H1 (cell line): ENCODE measurements at regions not wholly inside any gene's neighbourhood (a gene's known extent, or its start where the extent isn't known, plus 50 kb on each side); places are given as distances from the start of the nearest gene placed in this dataset.
A peak's percentile ranks its signal among the peaks of the same experiment; 100 is the strongest.

ENCODE experiments used
- CTCF ChIA-PET: fragments of 300-600 bp; sonication (Branson Sonifier 250); formaldehyde crosslinking; loops from one replicate; lab custom pipeline; 2021; ENCODE audit not compliant: partially characterized antibody; lab: Charles Lee
- POLR2A ChIA-PET: fragments of 300-600 bp; sonication (Branson Sonifier 250); formaldehyde crosslinking; loops from one replicate; lab custom pipeline; 2021; ENCODE audit warnings: inconsistent platforms; ENCODE audit not compliant: partially characterized antibody; lab: Charles Lee
- DNase-seq, 2 experiments: peaks; one replicate each; pipeline versions ENCODE4 v3.0.0 to v3.0.0-alpha.2; 2010 to 2022; ENCODE audit warnings: low spot score in 2 of 2, low read depth in 1 of 2, mixed read lengths in 1 of 2
- FAIRE-seq: peaks from 2 replicates; lab custom pipeline; 2011; peaks lifted over from hg19 to GRCh38; lab: Jason Lieb, UNC
- H2AFZ ChIP-seq: 2 replicates; pipeline ENCODE4 v1.8.1; 2012; ENCODE audit warnings: low read length, inconsistent platforms
- H2AK5ac ChIP-seq: 2 replicates; pipeline ENCODE4 v1.6.1; 2013; ENCODE audit warnings: low read depth, low read length
- H2BK120ac ChIP-seq: replicated peaks from 2 replicates; pipeline ENCODE3; 2013; ENCODE audit warnings: low read depth, low read length, inconsistent platforms
- H2BK12ac ChIP-seq: 2 replicates; pipeline ENCODE4 v1.6.1; 2013; ENCODE audit warnings: low read depth, low read length
- H2BK15ac ChIP-seq: 2 replicates; pipeline ENCODE4 v1.6.1; 2013; ENCODE audit warnings: low read length
- H2BK20ac ChIP-seq: 2 replicates; pipeline ENCODE4 v1.6.1; 2013; ENCODE audit warnings: low read length
- H2BK5ac ChIP-seq: 2 replicates; pipeline ENCODE4 v1.6.1; 2013; ENCODE audit warnings: low read depth, low read length
- H3K14ac ChIP-seq: 2 replicates; pipeline ENCODE4 v1.6.1; 2013; ENCODE audit warnings: inconsistent platforms; ENCODE audit not compliant: insufficient read length
- H3K18ac ChIP-seq: 2 replicates; pipeline ENCODE4 v1.6.1; 2013; ENCODE audit warnings: low read length; ENCODE audit errors: extremely low read depth
- H3K23ac ChIP-seq: 2 replicates; pipeline ENCODE4 v1.6.1; 2013; ENCODE audit warnings: inconsistent platforms; ENCODE audit not compliant: insufficient read length
- H3K23me2 ChIP-seq: 2 replicates; pipeline ENCODE4 v1.6.1; 2013; ENCODE audit warnings: low read depth, low read length
- H3K27ac ChIP-seq: 2 replicates; pipeline ENCODE4 v1.6.1; 2011; ENCODE audit warnings: low read depth, low read length, inconsistent platforms
- H3K27me3 ChIP-seq, 4 experiments: replicated peaks in 1 of 4; 1 replicate in 1 of 4; 2 replicates in 3 of 4; pipeline versions ENCODE4 v1.6.1 to v1.8.1; 2011 to 2013; ENCODE audit warnings: low read length in 3 of 4, mild to moderate bottlenecking in 3 of 4, inconsistent platforms in 2 of 4, mixed read lengths in 2 of 4, moderate library complexity in 1 of 4; ENCODE audit not compliant: control insufficient read depth in 3 of 4, insufficient read depth in 3 of 4; ENCODE audit errors: extremely low read depth in 1 of 4
- H3K36me3 ChIP-seq, 4 experiments: 2 replicates each; pipeline versions ENCODE4 v1.6.1 to v1.8.1; 2011 to 2013; ENCODE audit warnings: mild to moderate bottlenecking in 4 of 4, low read length in 3 of 4, moderate library complexity in 2 of 4, control low read depth in 1 of 4, inconsistent platforms in 1 of 4; ENCODE audit not compliant: insufficient read depth in 4 of 4, control insufficient read depth in 2 of 4
- H3K4ac ChIP-seq: replicated peaks from 2 replicates; pipeline ENCODE3; 2013; ENCODE audit warnings: low read length, low read depth, mixed read lengths, inconsistent platforms; ENCODE audit not compliant: insufficient read length
- H3K4me1 ChIP-seq, 4 experiments: replicated peaks in 1 of 4; 1 replicate in 1 of 4; 2 replicates in 3 of 4; pipeline versions ENCODE4 v1.6.1 to v1.8.1; 2011 to 2013; ENCODE audit warnings: low read length in 3 of 4, inconsistent platforms in 2 of 4, mixed read lengths in 1 of 4; ENCODE audit not compliant: insufficient read depth in 4 of 4, control insufficient read depth in 3 of 4
- H3K4me2 ChIP-seq, 2 experiments: 2 replicates each; pipeline versions ENCODE4 v1.6.1 to v1.8.1; 2011 to 2013; ENCODE audit warnings: low read depth in 2 of 2, low read length in 2 of 2, control low read depth in 1 of 2, inconsistent platforms in 1 of 2, mild to moderate bottlenecking in 1 of 2; ENCODE audit not compliant: insufficient read depth in 1 of 2
- H3K4me3 ChIP-seq, 4 experiments: fragments of 200-600, 300-600 bp in 1 of 4; sonication (generic), shearing (Covaris generic), sonication (Bioruptor Twin) in 1 of 4; 2 replicates each; pipeline versions ENCODE4 v1.5.1 to v1.8.1; 2011 to 2016; ENCODE audit warnings: low read length in 4 of 4, low read depth in 3 of 4, control low read depth in 2 of 4, inconsistent platforms in 2 of 4, mild to moderate bottlenecking in 2 of 4, mixed read lengths in 1 of 4, moderate library complexity in 1 of 4; ENCODE audit not compliant: insufficient read depth in 2 of 4; ENCODE audit errors: extremely low read depth in 1 of 4
- H3K56ac ChIP-seq: replicated peaks from 2 replicates; pipeline ENCODE3; 2013; ENCODE audit warnings: low read depth, mild to moderate bottlenecking, mixed read lengths, low read length, inconsistent platforms; ENCODE audit not compliant: insufficient read length
- H3K79me1 ChIP-seq: 2 replicates; pipeline ENCODE4 v1.6.1; 2013; ENCODE audit warnings: low read depth, low read length, control low read depth
- H3K79me2 ChIP-seq, 2 experiments: 2 replicates each; pipeline versions ENCODE4 v1.6.1 to v1.8.1; 2012 to 2013; ENCODE audit warnings: low read length in 2 of 2, mild to moderate bottlenecking in 2 of 2, inconsistent platforms in 1 of 2; ENCODE audit not compliant: insufficient read depth in 2 of 2, control insufficient read depth in 1 of 2
- H3K9ac ChIP-seq, 4 experiments: replicated peaks in 1 of 4; 1 replicate in 1 of 4; 2 replicates in 3 of 4; pipeline versions ENCODE4 v1.6.1 to v1.8.1; 2011 to 2013; ENCODE audit warnings: low read depth in 3 of 4, low read length in 3 of 4, control low read depth in 2 of 4, mild to moderate bottlenecking in 2 of 4, moderate library complexity in 2 of 4, inconsistent platforms in 1 of 4; ENCODE audit errors: extremely low read depth in 1 of 4
- H3K9me3 ChIP-seq, 2 experiments: 2 replicates each; pipeline versions ENCODE4 v1.6.1 to v1.8.1; 2012 to 2013; ENCODE audit warnings: mild to moderate bottlenecking in 2 of 2, moderate library complexity in 2 of 2, control low read depth in 1 of 2, inconsistent platforms in 1 of 2, low read depth in 1 of 2, low read length in 1 of 2, mixed read lengths in 1 of 2; ENCODE audit not compliant: insufficient read depth in 2 of 2
- H4K20me1 ChIP-seq, 2 experiments: replicated peaks in 1 of 2; 2 replicates each; pipeline versions ENCODE3 to v1.8.1; 2011 to 2013; ENCODE audit warnings: inconsistent platforms in 2 of 2, low read length in 2 of 2, mild to moderate bottlenecking in 1 of 2; ENCODE audit not compliant: insufficient read depth in 2 of 2, control insufficient read depth in 1 of 2
- H4K5ac ChIP-seq: 2 replicates; pipeline ENCODE4 v1.6.1; 2013; ENCODE audit warnings: low read length, low read depth, mixed read lengths, inconsistent platforms; ENCODE audit not compliant: insufficient read length
- H4K8ac ChIP-seq: 2 replicates; pipeline ENCODE4 v1.8.0; 2013; ENCODE audit warnings: mild to moderate bottlenecking, moderate library complexity, low read length, inconsistent platforms; ENCODE audit not compliant: insufficient read depth; ENCODE audit errors: extremely low read depth
- H4K91ac ChIP-seq: replicated peaks from 2 replicates; pipeline ENCODE3; 2013; ENCODE audit warnings: low read length, mixed read lengths, inconsistent platforms; ENCODE audit not compliant: insufficient read length
- BACH1 ChIP-seq: IDR thresholded peaks from 2 replicates; pipeline ENCODE4 v1.6.1; 2012; ENCODE audit warnings: low read length, improper control_type of control experiment
- JUND ChIP-seq: IDR thresholded peaks from 2 replicates; pipeline ENCODE4 v1.6.1; 2011; ENCODE audit warnings: mild to moderate bottlenecking, improper control_type of control experiment, low read length
- WGBS, 2 experiments: shearing (Covaris generic) in 1 of 2; methylation state at CpG; one replicate each; pipeline versions ENCODE4 v1.1.6 to v1.1.7; 2013 to 2015; ENCODE audit warnings: low lambda C conversion rate in 2 of 2, mixed read lengths in 2 of 2, inconsistent platforms in 1 of 2, low coverage in 1 of 2, missing lambda C conversion rate in 1 of 2; ENCODE audit not compliant: insufficient replicate concordance in 2 of 2, insufficient coverage in 1 of 2, insufficient read length in 1 of 2; ENCODE audit errors: extremely low coverage in 1 of 2, missing lambda C conversion rate in 1 of 2; 5-methylcytosine and 5-hydroxymethylcytosine counted together

GRCh38 chr17:78301821-78302213 is 58.1 kb downstream of the SOCS3 start:
- Histone ChIP-seq H4K20me1 (no peaks in the 10 kb centered on the region), H3K79me2 (no peaks in the 10 kb centered on the region), H2BK5ac (no peak overlapping the region), H3K4me2 (no peak overlapping the region), H2AK5ac (no peak overlapping the region), H3K9ac (no peak overlapping the region), H3K79me1 (no peaks in the 10 kb centered on the region), H4K8ac (no peak overlapping the region), H3K9me3 (peaks cover 0 to 7% of the 10 kb centered on the region in 2 experiments; a peak in 1 of 4 replicates), H3K36me3 (no peaks in the 10 kb centered on the region), H2AFZ (no peak overlapping the region), H3K23ac (no peak overlapping the region), H4K91ac (peak overlapping the region; percentile 19), H3K4me3 (no peak overlapping the region), H3K23me2 (no peaks in the 10 kb centered on the region), H2BK20ac (no peak overlapping the region), H3K56ac (no peak overlapping the region), H2BK120ac (no peak overlapping the region), H3K4me1 (no peaks in the 10 kb centered on the region), H3K14ac (no peak overlapping the region), H3K27me3 (no peaks in the 10 kb centered on the region), H2BK12ac (peak overlapping the region; percentile 68; the same call in 1 of the 2 replicates), H4K5ac (no peak overlapping the region), H3K4ac (no peak overlapping the region), H2BK15ac (no peak overlapping the region), H3K27ac (no peak overlapping the region), H3K18ac (no peak overlapping the region)
- ChIA-PET POLR2A (no interaction called here), CTCF (interaction anchor here (1.0 to 2.4 kb wide), 6 partner anchors 9 to 149 kb away, joined by 3 to 8 read pairs (median 4); no protein-coding TSS in a partner anchor)
- FAIRE-seq = no peak
- 95% methylated on average over 11 of the region's 11 CpGs; no CpG with 5 or more reads in 1 of the 2 experiments for WGBS, 2 experiments
- TF ChIP-seq JUND = no peak
- TF ChIP-seq BACH1 = no peak
- DNase-seq = no peak
